BLaER1 (cell line): ENCODE measurements at regions not wholly inside any gene's neighbourhood (a gene's known extent, or its start where the extent isn't known, plus 50 kb on each side); places are given as distances from the start of the nearest gene placed in this dataset.
A peak's percentile ranks its signal among the peaks of the same experiment; 100 is the strongest.

ENCODE experiments used
- H3K27ac ChIP-seq: shearing (Covaris generic); formaldehyde crosslinking; 2 replicates; pipeline ENCODE4 v1.8.1; 2022
- H3K27me3 ChIP-seq: shearing (Covaris generic); formaldehyde crosslinking; 2 replicates; pipeline ENCODE4 v1.8.1; 2022
- H3K36me3 ChIP-seq: shearing (Covaris generic); formaldehyde crosslinking; 2 replicates; pipeline ENCODE4 v1.8.1; 2022
- H3K4me1 ChIP-seq: shearing (Covaris generic); formaldehyde crosslinking; 2 replicates; pipeline ENCODE4 v1.8.1; 2022
- H3K4me2 ChIP-seq: shearing (Covaris generic); formaldehyde crosslinking; 2 replicates; pipeline ENCODE4 v1.8.1; 2022
- H3K4me3 ChIP-seq: shearing (Covaris generic); formaldehyde crosslinking; 2 replicates; pipeline ENCODE4 v1.8.1; 2022
- H3K9ac ChIP-seq: shearing (Covaris generic); formaldehyde crosslinking; 2 replicates; pipeline ENCODE4 v1.8.1; 2022
- H3K9me3 ChIP-seq: shearing (Covaris generic); formaldehyde crosslinking; 2 replicates; pipeline ENCODE4 v1.8.1; 2022
- H4K20me1 ChIP-seq: shearing (Covaris generic); formaldehyde crosslinking; 2 replicates; pipeline ENCODE4 v1.8.1; 2022
- Cebpa-rat ChIP-seq: shearing (Covaris generic); IDR thresholded peaks from 2 replicates; pipeline ENCODE4 v1.8.1; 2022

DNA sequence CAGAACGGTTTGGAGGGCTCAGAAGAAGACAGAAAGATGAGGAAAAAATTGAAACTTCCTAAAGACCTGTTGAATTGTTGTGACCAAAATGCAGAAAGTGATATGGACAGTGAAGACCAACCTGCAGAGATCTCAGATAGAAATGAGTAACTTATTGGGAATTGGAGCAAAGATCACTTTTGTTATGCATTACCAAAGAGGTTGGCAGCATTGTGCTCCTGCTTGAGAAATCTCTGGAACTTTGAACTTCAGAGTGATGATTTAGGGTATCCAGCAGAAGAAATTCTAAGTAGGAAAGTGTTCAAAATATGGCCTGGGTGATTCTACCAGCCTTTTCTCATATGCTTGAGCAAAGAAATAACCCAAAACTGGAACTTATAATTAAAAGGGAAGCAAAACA lies 136.0 kb downstream of the GJA1 start:
- Histone ChIP-seq H3K4me2 (no peak overlapping the region), H3K9me3 (no peaks in the 10 kb centered on the region)
- no peak for TF ChIP-seq Cebpa-rat

DNA sequence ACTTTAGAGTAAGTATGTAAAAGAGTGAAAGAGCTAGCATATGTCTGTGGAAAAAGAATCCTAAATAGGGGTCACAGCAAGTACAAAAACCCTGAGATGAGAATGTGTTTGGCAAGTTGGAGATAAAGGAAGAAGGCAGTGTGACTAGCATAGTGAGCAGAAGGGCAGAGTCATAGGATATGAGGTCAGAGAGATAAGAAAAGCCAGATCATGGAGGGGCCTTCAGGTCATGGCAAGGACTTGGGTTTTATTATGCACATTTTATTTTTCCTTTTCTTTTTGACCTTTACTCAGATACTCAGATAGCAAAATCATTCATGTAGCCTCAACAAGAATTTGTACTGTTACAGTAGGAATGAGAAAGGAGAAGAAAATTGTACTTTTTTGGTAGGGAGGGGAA lies 138.0 kb downstream of the GJA1 start:
- Histone ChIP-seq H3K4me3 (no peak overlapping the region), H3K36me3 (no peaks in the 10 kb centered on the region), H3K9ac (no peak overlapping the region), H3K4me1 (0 out of 2 replicates have a peak, but pooled peaks cover 8% of the 10 kb centered on the region), H4K20me1 (no peaks in the 10 kb centered on the region), H3K4me2 (peak overlapping the region; percentile 48), H3K27ac (no peak overlapping the region), H3K27me3 (no peaks in the 10 kb centered on the region), H3K9me3 (no peaks in the 10 kb centered on the region)
- no peak for TF ChIP-seq Cebpa-rat

More for the DNA sequence above, 136.0 kb downstream of the GJA1 start:
- Histone ChIP-seq H3K27ac (no peak overlapping the region), H3K36me3 (no peaks in the 10 kb centered on the region), H3K27me3 (no peaks in the 10 kb centered on the region), H3K4me3 (no peak overlapping the region), H3K4me1 (0 out of 2 replicates have a peak, but pooled peaks cover 8% of the 10 kb centered on the region), H3K9ac (no peak overlapping the region), H4K20me1 (no peaks in the 10 kb centered on the region)

DNA sequence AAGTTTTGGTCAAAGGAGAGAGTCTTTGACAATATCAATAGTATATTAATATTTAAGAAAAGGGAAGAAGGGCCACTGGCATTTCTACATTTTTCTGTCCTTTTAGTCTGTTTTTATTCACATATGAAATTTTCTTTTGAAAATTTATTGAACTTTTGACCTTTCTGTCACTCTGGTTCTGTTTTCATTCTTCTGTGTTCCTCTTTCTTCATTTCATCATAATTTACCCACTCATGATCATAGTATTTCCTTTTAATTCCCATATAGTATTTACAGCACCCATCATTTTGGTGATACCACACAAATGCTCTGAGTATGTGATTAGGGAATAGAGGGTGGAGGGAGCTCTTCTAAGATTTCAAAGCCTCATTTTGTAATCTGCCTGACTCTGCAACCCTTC lies 142.8 kb downstream of the GJA1 start:
- no peak for TF ChIP-seq Cebpa-rat
- H3K4me2 ChIP-seq = no peak overlapping the region
- no peaks in the 10 kb centered on the region for H3K9me3 ChIP-seq

DNA sequence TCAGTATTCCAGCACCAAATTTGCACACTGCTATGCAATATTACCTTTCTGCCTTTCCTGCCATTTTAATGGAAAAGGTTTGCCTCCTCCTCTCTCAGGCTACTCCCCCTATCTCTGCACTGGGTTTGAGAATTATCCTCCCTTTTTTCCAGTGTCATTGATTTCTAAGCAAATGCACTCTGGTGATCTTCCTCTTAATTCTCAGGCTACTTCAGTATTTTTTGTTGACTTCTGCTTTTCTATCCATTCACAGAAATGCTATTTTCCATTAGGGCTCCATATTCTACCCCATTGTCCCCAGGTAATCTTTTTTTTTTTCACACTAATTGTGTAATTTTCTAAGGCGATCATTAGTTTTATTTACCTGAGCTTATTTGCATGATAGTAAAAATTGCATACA lies 144.0 kb downstream of the GJA1 start:
- no peaks in the 10 kb centered on the region for H3K4me1 ChIP-seq
- H3K27ac ChIP-seq = no peak overlapping the region
- H3K4me3 ChIP-seq = no peak overlapping the region
- H3K9me3 ChIP-seq = no peaks in the 10 kb centered on the region
- TF ChIP-seq Cebpa-rat = no peak
- no peak overlapping the region for H3K4me2 ChIP-seq
- no peaks in the 10 kb centered on the region for H3K36me3 ChIP-seq
- no peaks in the 10 kb centered on the region for H4K20me1 ChIP-seq
- no peak overlapping the region for H3K9ac ChIP-seq
- H3K27me3 ChIP-seq = no peaks in the 10 kb centered on the region

More for the DNA sequence above, 142.8 kb downstream of the GJA1 start:
- no peak overlapping the region for H3K4me3 ChIP-seq
- no peak overlapping the region for H3K9ac ChIP-seq
- H3K36me3 ChIP-seq = no peaks in the 10 kb centered on the region
- H4K20me1 ChIP-seq = no peaks in the 10 kb centered on the region
- no peaks in the 10 kb centered on the region for H3K27me3 ChIP-seq
- 0 out of 2 replicates have a peak, but pooled peaks cover 8% of the 10 kb centered on the region for H3K4me1 ChIP-seq
- H3K27ac ChIP-seq = no peak overlapping the region

DNA sequence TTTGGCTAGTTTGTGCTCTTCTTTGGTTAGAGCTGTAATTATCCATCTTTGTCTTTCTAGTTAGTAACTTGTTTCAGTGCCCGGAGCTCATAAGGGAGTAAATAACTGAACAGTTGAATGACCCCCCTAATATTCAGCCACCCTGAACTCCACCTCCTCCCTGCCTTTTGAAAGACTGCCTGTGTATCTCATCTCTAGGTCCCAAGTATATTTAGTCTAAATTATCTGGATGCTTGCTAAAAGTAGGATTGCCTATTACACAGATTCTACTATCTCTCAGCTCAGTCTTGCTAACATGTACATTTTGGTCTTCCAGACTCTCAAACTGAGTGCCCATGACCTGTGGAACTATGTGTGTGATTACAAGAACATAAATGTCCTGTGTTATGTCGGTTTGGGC lies 145.9 kb downstream of the GJA1 start:
- no peak overlapping the region for H3K4me3 ChIP-seq
- no peak overlapping the region for H3K27ac ChIP-seq
- no peaks in the 10 kb centered on the region for H3K27me3 ChIP-seq
- no peak overlapping the region for H3K4me2 ChIP-seq
- H3K4me1 ChIP-seq = no peaks in the 10 kb centered on the region
- H3K36me3 ChIP-seq = no peaks in the 10 kb centered on the region
- H3K9me3 ChIP-seq = no peaks in the 10 kb centered on the region
- H4K20me1 ChIP-seq = no peaks in the 10 kb centered on the region
- TF ChIP-seq Cebpa-rat = no peak
- H3K9ac ChIP-seq = no peak overlapping the region

DNA sequence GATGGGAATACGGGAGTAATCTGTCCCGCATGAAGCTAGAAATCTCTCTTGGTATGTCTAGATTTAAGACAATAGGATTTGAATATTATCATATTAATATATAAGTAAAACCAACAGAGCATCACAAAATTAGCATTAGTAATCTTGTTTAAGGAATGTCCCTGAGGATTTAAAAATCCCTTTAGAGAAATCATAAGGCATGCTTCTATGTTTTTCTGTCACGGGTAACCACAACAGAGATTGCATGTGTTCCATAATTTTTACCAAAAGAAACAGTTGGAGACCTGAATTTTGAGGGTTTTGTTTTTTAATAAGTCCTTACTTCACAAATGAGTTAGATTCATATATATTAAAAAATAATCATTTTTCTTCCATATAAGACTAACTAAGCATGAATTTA lies 146.8 kb downstream of the GJA1 start:
- no peaks in the 10 kb centered on the region for H3K27me3 ChIP-seq
- H3K27ac ChIP-seq = no peak overlapping the region
- H3K36me3 ChIP-seq = no peaks in the 10 kb centered on the region
- H4K20me1 ChIP-seq = no peaks in the 10 kb centered on the region
- H3K9me3 ChIP-seq = no peaks in the 10 kb centered on the region
- no peaks in the 10 kb centered on the region for H3K4me1 ChIP-seq
- no peak overlapping the region for H3K9ac ChIP-seq
- TF ChIP-seq Cebpa-rat = no peak
- H3K4me3 ChIP-seq = no peak overlapping the region
- H3K4me2 ChIP-seq = no peak overlapping the region

DNA sequence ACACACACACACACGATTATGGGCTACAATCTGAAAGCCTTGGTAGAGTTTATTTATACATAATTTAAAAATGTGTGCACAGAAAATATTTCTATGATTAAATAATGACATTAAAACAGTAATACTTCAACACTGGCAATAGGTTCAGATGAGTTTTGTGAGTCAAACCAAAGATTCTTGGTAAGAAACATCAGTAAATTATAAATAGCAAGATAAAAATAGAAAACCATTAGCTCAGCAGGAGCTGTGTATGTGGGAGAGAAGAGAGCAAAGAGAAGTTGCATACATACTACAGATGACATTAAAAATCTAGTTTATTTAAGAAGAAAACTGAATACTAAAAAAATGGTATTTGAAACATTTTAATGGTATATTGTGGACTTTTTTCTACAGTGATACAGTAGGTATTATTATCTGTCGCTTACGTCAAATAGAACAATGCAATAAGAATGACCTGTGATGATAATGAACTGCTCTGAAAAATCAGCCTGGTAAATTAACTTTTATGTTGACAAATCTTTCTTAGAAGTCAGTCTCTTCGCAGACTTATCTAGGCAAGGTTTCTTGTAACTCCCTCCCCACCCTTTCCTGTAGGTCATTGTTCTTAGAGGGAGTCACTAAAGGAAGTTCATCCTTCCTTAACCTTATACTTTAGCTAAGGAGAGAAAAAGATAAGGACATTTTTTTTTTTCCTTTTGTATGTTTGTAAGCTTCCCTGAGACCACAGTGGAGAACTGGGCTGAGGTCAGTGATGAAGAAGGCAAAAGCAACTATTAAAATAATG lies 149.3 kb downstream of the GJA1 start:
- Histone ChIP-seq H3K27me3 (no peaks in the 10 kb centered on the region), H4K20me1 (no peaks in the 10 kb centered on the region), H3K36me3 (no peaks in the 10 kb centered on the region), H3K9ac (no peak overlapping the region), H3K4me1 (no peaks in the 10 kb centered on the region), H3K4me2 (no peak overlapping the region), H3K27ac (no peak overlapping the region), H3K9me3 (no peaks in the 10 kb centered on the region), H3K4me3 (no peak overlapping the region)
- TF ChIP-seq Cebpa-rat = no peak

DNA sequence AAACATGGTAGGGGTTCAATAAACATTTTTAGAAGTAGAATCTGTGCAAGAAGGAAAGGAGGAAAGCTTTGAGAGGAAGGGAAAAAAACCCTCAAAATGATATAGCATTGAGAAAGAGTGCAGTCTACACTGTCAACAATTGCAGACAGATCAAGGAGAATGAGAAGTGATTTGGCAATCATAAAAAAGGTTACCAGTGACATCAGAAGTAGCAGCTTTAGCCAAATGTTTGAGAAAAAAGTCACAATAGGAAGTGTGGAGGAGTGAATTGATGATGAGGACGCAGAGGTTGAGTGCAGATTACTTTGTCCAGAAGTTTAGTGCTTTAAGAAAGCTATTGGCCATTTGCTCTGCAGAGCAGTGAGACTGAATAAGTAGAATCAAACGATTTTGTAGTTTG lies 155.0 kb downstream of the GJA1 start:
- Histone ChIP-seq H3K9me3 (no peaks in the 10 kb centered on the region), H3K27ac (no peak overlapping the region), H3K4me3 (no peak overlapping the region), H3K9ac (no peak overlapping the region), H3K27me3 (no peaks in the 10 kb centered on the region), H4K20me1 (no peaks in the 10 kb centered on the region), H3K4me1 (no peaks in the 10 kb centered on the region), H3K36me3 (no peaks in the 10 kb centered on the region), H3K4me2 (no peak overlapping the region)
- TF ChIP-seq Cebpa-rat = no peak

DNA sequence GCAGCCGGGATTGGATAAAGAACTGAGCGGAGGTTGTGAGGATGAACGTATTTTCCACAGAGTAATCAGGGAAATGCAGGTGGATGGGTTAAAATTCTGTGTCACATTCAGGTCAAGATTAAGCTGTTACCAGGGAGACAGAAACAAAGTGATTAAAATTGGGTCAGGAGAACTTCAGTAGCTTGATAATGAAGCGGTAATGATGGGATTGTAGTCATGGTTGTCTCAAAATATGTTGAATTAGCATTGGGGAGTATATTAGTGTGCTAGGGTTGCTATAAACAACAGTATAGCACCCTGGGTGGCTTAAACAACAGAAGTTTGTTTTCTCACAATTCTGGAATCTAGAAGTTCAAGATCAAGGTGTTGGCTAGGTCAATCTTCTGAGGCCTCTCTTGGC lies 155.5 kb downstream of the GJA1 start:
- TF ChIP-seq Cebpa-rat = no peak
- H4K20me1 ChIP-seq = no peaks in the 10 kb centered on the region

DNA sequence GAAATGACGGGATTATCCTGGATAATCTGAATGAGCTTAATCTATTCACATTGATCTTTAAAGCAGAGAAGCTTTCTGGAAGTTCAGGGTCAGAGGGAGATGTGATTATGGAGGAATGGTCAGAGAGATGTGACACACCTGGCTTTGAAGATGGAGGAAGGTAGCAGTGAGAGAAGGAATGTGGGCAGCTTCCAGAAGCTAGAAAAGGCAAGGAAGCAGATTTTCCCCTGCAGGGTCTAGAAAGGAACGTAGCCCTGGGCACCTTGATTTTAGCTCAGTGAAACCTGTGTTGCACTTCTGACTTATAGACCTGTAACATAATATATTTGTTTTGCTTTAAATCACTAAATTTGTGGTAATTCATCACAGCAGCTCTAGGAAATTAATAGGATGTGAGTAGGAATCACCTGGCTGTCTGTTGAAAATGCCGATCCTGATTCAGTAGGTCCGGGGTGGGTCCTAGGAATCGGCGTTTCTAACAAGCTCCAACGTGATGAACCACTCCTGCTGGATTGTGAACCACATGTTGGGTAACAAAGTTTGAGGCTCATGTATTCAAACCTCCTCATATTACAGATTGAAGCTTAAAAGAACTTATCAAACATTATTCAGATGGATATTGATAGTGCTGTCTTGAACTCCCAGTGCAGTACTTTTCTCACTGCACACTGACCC lies 157.0 kb downstream of the GJA1 start:
- H3K4me2 ChIP-seq = no peak overlapping the region
- no peaks in the 10 kb centered on the region for H3K36me3 ChIP-seq
- TF ChIP-seq Cebpa-rat = no peak
- no peak overlapping the region for H3K4me3 ChIP-seq
- H4K20me1 ChIP-seq = no peaks in the 10 kb centered on the region
- H3K9me3 ChIP-seq = no peaks in the 10 kb centered on the region
- no peak overlapping the region for H3K27ac ChIP-seq
- H3K9ac ChIP-seq = no peak overlapping the region
- H3K4me1 ChIP-seq = no peaks in the 10 kb centered on the region
- no peaks in the 10 kb centered on the region for H3K27me3 ChIP-seq

More for the DNA sequence above, 155.5 kb downstream of the GJA1 start:
- Histone ChIP-seq H3K9me3 (no peaks in the 10 kb centered on the region), H3K4me3 (no peak overlapping the region), H3K36me3 (no peaks in the 10 kb centered on the region), H3K27me3 (no peaks in the 10 kb centered on the region), H3K27ac (no peak overlapping the region), H3K9ac (no peak overlapping the region), H3K4me1 (no peaks in the 10 kb centered on the region), H3K4me2 (no peak overlapping the region)
